OCI-LY7 (cell line): ENCODE measurements at regions not wholly inside any gene's neighbourhood (a gene's known extent, or its start where the extent isn't known, plus 50 kb on each side); places are given as distances from the start of the nearest gene placed in this dataset.
A peak's percentile ranks its signal among the peaks of the same experiment; 100 is the strongest.

Experiments
- BruUV-seq: library from RNA; stranded (reverse); fragments of 400-500 nt; replicated peaks from 2 replicates; lab custom pipeline; 2021; lab: Mats Ljungman, UMichigan
- CTCF ChIA-PET: fragments of 300-600 bp; sonication (Branson Sonifier 250); formaldehyde crosslinking; loops from one replicate; lab custom pipeline; 2022; ENCODE audit warnings: antibody characterized with exemption; ENCODE audit not compliant: unreplicated experiment; lab: Charles Lee
- POLR2A ChIA-PET: fragments of 300-600 bp; sonication (Branson Sonifier 250); formaldehyde crosslinking; loops from one replicate; lab custom pipeline; 2022; ENCODE audit warnings: antibody characterized with exemption; lab: Charles Lee
- DNase-seq: peaks from one replicate; pipeline ENCODE4 v3.0.0-alpha.2; 2015; ENCODE audit warnings: low spot score
- H2AFZ ChIP-seq: fragments of 200-600 bp; sonication (generic), shearing (Covaris generic); 2 replicates; pipeline ENCODE4 v1.6.1; 2014; ENCODE audit warnings: mild to moderate bottlenecking, antibody characterized with exemption, low read length, moderate library complexity
- H3K27ac ChIP-seq: fragments of 200-600 bp; sonication (generic); 2 replicates; pipeline ENCODE4 v1.5.1; 2014; ENCODE audit warnings: mixed run types, low read depth, mild to moderate bottlenecking, moderate library complexity, low read length, inconsistent platforms; ENCODE audit not compliant: poor library complexity, severe bottlenecking
- H3K36me3 ChIP-seq: fragments of 200-600 bp; sonication (generic); 2 replicates; pipeline ENCODE4 v1.6.1; 2014; ENCODE audit warnings: mild to moderate bottlenecking, antibody characterized with exemption, low read length, moderate library complexity, mixed read lengths; ENCODE audit not compliant: insufficient read depth
- H3K4me1 ChIP-seq: fragments of 200-600 bp; sonication (generic); 2 replicates; pipeline ENCODE4 v1.5.1; 2014; ENCODE audit warnings: mild to moderate bottlenecking, low read length; ENCODE audit not compliant: insufficient read depth, poor library complexity, severe bottlenecking
- H3K4me2 ChIP-seq: fragments of 200-600 bp; sonication (generic); 2 replicates; pipeline ENCODE4 v1.6.1; 2014; ENCODE audit warnings: mild to moderate bottlenecking, low read length
- H3K4me3 ChIP-seq: fragments of 200-600 bp; sonication (generic); 2 replicates; pipeline ENCODE4 v1.5.1; 2014; ENCODE audit warnings: mild to moderate bottlenecking, low read depth, low read length; ENCODE audit not compliant: poor library complexity, severe bottlenecking
- H3K79me2 ChIP-seq: fragments of 200-600 bp; sonication (generic); 2 replicates; pipeline ENCODE4 v1.6.1; 2016; ENCODE audit warnings: low read depth, mild to moderate bottlenecking, low read length, moderate library complexity, mixed read lengths; ENCODE audit not compliant: insufficient read depth
- H3K9me2 ChIP-seq: fragments of 200-600 bp; sonication (generic); 2 replicates; pipeline ENCODE4 v1.6.1; 2016; ENCODE audit warnings: mild to moderate bottlenecking, low read length, mixed read lengths; ENCODE audit not compliant: insufficient read depth
- H3K9me3 ChIP-seq: fragments of 200-600 bp; sonication (generic); 2 replicates; pipeline ENCODE4 v1.6.1; 2014; ENCODE audit warnings: mild to moderate bottlenecking, mixed run types, low read length, mixed read lengths
- H4K20me1 ChIP-seq: fragments of 200-600 bp; sonication (generic); 2 replicates; pipeline ENCODE4 v1.6.1; 2014; ENCODE audit warnings: mild to moderate bottlenecking, antibody characterized with exemption, low read length, moderate library complexity, mixed read lengths; ENCODE audit not compliant: insufficient read depth
- CTCF ChIP-seq: fragments of 200-600 bp; sonication (generic); conservative IDR thresholded peaks from 2 replicates; pipeline ENCODE4 v1.5.1; 2014; ENCODE audit warnings: mild to moderate bottlenecking, antibody characterized with exemption, low read length, moderate library complexity, mixed read lengths
- EZH2phosphoT487 ChIP-seq: fragments of 200-600 bp; sonication (generic); IDR thresholded peaks from 2 replicates; pipeline ENCODE4 v1.6.1; 2018; ENCODE audit warnings: low read depth, borderline replicate concordance, mild to moderate bottlenecking, mixed run types, antibody characterized with exemption, low read length, moderate library complexity, mixed read lengths
- intact Hi-C: fragments of 100-400 bp; cut with micrococcal nuclease; formaldehyde crosslinking; loops from one replicate; pipeline ENCODE4 v1.10.0; 2022; ENCODE audit not compliant: unreplicated experiment

GRCh38 chr1:98051065-98051675 is 130.3 kb upstream of the DPYD start:
- no TSS peak for BruUV-seq
- no peaks in the 10 kb centered on the region for H4K20me1 ChIP-seq

GRCh38 chr1:98049370-98050135 is 128.7 kb upstream of the DPYD start:
- Histone ChIP-seq H3K4me1 (no peaks in the 10 kb centered on the region), H3K79me2 (no peaks in the 10 kb centered on the region), H3K27ac (no peak overlapping the region), H3K9me3 (no peaks in the 10 kb centered on the region), H3K4me3 (no peak overlapping the region), H3K4me2 (no peak overlapping the region), H3K36me3 (no peaks in the 10 kb centered on the region), H2AFZ (no peak overlapping the region), H4K20me1 (no peaks in the 10 kb centered on the region), H3K9me2 (no peaks in the 10 kb centered on the region)
- CTCF ChIA-PET: no interaction called here
- intact Hi-C loops: loop anchor here (2.0 to 10.0 kb wide), 5 partner anchors 225 to 865 kb away; no protein-coding TSS in a partner anchor
- no peak for TF ChIP-seq CTCF
- TF ChIP-seq EZH2phosphoT487: no peak
- no TSS peak for BruUV-seq
- POLR2A ChIA-PET: interaction anchor here (0.6 kb wide), 1 partner anchor 128 kb away, joined by 3 read pairs; no protein-coding TSS in a partner anchor
- no peak for DNase-seq

More at GRCh38 chr1:98051065-98051675, 130.3 kb upstream of the DPYD start:
- intact Hi-C loops: loop anchor here (1.0 to 10.0 kb wide), 6 partner anchors 226 to 1085 kb away; no protein-coding TSS in a partner anchor
- Histone ChIP-seq H2AFZ (no peak overlapping the region), H3K36me3 (no peaks in the 10 kb centered on the region), H3K9me3 (no peaks in the 10 kb centered on the region), H3K9me2 (no peaks in the 10 kb centered on the region), H3K4me3 (no peak overlapping the region), H3K27ac (no peak overlapping the region), H3K4me1 (no peaks in the 10 kb centered on the region), H3K79me2 (no peaks in the 10 kb centered on the region), H3K4me2 (no peak overlapping the region)
- ChIA-PET CTCF (no interaction called here), POLR2A (no interaction called here)
- TF ChIP-seq EZH2phosphoT487: no peak
- peak; percentile 96 for TF ChIP-seq CTCF
- DNase-seq: peak; percentile 61
